ENCODE measurements at regions not wholly inside any gene's neighbourhood (a gene's known extent, or its start where the extent isn't known, plus 50 kb on each side); places are given as distances from the start of the nearest gene placed in this dataset.

DNA sequence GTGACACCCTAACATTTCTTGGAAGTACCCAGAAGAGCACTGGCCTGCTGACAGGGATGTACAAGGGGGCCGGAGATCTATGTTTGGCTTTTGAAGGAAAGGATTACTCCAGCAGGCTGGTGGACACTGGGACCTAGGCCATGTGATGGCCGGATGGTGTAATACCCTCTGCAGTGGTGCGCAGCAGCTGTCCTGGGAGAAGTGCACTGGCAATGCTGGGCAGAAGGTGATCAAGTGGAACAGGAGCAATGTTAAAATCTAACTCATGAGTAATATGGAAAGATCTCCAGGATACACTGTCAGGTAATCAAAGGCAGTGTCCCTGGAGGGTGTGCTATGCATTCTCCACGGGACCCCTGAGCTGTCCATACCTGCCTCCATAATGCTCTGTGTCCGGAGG lies 71.2 kb upstream of the POMGNT2 start:
- DNase-seq = no peak

DNA sequence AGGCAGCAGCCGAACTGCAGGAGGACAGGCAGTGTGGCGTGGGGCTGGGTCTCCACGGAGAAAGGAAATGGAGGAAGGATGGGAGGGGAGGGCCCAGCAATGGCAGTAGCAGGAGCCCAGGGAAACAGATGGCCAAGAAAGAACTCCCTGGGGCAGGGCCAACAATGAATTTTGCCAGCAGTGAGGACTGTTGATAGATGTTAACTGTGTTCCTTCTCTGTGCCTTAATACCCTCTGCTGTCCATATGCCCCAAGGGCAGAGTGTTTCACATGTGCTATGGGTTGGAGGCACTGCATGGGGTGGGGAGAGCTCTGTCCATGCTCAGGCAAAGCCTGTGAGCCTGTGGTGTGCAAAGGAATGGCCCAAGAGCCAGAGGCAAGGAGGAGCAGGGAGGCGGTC lies 70.8 kb upstream of the POMGNT2 start:
- DNase-seq = no peak

DNA sequence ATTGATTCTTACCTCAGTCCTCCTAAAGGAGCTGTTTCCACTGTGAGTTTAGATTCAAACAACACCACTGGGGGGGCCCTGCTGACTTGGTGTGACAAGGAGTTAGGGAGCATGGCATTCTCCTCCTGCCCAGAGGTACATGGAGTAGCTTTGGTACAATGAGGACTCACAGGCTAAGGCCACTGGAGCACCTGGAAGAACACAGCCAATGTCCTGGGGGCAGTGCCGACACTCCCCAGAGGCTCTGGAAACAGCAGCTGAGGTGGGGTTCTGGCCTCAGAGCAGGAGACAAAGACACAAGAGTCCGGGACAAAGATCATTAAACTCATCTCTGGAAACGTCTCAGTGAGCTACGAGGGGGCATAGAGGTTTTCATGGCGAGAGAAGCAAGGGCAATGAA lies 69.7 kb upstream of the POMGNT2 start:
- DNase-seq = no peak

DNA sequence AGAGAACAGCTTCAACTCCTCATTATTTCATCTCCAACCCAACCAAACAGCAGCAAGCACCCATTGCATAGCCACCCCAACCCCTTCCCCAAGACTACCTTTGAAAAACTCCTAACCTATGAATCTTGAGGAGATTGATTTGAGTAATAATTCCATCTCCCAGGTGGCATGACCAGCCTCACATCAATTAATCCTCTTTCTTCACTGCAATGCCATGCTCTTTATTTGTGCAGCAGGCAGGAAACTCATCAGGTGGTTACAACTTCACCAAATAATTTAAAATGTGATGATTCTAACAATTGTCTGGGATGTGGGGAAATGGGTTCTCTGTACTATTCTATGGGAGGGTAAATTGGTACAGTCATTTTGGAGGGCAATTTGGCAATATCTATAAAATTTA lies 68.1 kb upstream of the POMGNT2 start:
- no peak for DNase-seq

DNA sequence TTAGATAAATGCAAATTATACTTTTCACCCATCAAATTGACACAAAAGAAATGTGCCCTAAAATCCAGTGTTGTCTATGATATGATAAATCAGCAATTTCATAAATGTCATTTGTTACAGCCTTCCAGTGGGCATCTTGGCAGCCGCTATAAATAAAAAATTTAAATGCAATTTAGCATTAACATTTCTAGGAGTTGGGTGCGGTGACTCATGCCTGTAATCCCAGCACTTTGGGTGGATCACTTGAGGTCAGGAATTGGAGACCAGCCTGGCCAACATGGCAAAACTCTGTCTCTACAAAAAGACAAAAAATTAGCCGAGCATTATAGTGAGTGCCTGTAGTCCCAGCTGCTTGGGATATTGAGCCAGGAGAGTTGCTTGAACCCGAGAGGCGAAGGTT lies 65.9 kb upstream of the POMGNT2 start:
- DNase-seq = no peak

DNA sequence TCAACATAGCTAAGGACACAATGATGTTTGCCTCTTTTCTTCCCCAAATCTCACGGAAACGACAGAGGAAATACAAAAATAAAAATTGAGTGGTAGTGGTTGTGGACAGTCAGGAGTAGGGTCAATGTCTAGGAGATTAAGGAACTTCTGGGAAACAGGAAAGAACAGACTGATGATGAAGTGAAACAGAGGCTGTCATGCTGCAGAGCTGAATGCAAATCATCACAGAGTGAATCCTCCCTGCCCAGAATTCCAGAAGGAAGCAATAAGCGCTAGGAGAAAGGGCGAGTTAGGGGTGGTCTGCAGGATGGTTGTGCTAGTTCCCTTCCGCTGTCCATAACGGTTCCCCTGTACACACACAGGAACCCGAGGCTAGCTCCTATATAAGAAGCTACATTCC lies 64.7 kb upstream of the POMGNT2 start:
- DNase-seq = no peak

DNA sequence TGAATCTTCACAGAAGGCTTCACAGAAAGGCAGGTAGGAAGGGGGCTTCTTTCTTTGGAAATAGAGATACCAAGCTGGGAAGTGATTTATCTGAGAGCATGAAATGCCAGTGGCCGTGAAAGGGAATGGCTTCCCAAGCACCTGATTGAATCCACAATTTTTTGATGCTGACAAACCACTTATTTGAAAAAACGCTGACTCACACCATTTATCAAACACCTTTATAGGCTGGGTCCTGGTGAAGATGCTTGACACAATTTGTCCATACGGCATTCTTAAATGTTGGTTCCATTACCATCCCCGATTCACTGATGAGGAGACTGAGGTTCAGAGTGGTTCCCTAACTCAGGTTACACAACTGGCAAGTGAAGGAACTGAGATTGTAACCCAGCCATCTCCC lies 64.1 kb upstream of the POMGNT2 start:
- no peak for DNase-seq

DNA sequence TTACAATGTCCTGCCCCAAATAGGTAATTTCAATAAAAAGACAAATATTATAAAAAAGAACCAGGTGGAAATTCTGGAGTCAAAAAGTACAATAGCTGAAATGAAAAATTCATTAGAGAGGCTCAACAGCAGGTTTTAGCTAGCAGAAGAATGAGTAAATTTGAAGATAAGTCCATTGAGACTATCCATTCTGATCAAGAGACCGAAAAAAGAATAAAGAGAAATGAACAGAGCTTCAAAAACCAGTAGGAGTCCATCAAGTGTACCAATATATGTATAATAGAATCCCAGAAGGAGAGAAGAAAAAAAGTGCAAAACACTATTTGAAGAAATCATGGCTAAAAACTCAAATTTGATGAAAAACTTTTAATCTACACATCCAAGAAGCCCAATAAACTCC lies 60.5 kb upstream of the POMGNT2 start:
- no peak for DNase-seq

DNA sequence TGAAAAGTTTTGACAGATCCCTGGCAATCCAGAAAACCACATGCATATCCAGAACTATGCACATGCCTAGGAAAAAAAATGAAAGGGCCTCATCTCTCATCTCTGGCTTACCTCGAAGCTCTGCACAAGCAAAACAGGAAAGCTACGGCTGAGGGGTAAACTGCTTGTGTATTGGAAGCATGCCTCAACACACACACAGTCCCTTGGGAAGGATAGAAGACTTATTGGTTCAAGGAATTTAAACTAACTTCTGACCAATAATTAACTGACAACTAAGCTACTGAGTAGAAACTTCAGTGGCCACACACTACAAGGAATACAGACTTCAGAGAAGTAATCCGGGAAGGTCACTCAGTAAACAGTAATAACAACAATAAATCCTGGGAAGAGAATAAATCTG lies 59.9 kb upstream of the POMGNT2 start:
- no peak for DNase-seq

DNA sequence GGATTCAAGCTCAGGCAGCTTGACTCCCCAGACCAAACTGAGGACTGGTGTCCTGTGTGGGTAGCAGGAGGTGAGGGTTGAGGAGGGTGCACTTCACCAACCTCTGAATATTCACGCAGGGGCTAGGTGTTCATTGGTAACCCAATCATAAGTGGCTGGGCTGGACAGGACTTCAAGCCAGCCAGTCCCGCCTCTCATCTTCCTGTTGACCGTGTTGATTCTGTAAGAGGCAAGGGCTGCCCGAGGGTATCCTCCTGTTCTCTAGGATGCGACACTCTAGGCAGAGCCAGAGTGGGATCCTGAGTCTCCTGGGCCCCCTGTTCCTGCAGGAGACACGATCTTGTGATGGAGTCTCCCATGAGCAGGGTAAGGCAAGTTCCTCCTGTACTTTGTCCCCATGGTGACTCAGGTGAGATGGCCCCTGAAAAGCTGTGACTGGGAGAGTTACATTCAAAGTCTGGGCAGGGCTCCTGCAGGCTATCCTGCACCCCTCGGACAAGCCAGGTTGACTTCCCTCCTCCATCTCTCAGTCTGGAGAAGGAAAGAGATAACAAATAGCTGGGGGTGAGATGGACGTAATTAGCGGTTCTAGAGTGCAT lies 58.1 kb upstream of the POMGNT2 start:
- no peak for DNase-seq

DNA sequence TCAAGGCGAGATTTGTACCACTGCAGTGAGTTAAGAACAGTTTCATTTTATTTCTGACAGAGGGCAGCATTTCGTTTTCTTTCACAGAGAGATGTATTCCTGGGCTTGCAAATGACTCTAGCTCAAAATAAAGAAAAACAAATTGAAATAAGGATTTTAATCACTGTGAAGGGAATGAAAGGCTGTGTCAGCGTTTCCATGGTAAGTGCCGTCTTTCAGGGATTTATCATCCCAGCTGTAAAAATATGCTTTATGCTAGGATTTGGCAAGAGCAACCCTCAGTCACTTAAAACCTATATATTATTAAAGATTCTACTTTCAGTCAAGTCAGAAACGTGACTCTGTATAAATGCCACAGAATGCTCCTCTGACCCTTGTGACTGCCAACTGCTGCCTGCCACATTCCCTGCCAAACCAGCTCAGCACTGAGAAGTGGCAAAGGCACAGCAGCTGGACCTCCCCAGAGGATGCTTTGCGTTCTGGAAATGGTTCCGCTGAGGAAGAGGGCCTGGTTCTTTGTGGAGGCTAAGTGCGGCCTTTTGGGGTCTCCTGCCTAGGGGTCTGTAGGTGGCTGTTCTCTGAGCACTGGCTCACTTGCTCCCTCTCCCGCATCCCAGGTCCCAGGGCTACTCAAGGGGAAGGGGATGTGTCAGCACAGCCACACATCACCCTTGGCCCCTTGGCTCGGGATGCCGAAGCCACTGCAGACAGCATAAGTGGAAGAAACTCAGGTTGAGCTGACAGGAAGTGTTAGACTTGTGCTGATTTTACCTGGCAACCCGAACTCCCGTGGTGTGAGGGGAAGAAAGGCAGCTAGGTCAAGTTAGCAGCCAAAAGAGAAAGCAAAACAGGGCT lies 56.6 kb upstream of the POMGNT2 start:
- DNase-seq = no peak

DNA sequence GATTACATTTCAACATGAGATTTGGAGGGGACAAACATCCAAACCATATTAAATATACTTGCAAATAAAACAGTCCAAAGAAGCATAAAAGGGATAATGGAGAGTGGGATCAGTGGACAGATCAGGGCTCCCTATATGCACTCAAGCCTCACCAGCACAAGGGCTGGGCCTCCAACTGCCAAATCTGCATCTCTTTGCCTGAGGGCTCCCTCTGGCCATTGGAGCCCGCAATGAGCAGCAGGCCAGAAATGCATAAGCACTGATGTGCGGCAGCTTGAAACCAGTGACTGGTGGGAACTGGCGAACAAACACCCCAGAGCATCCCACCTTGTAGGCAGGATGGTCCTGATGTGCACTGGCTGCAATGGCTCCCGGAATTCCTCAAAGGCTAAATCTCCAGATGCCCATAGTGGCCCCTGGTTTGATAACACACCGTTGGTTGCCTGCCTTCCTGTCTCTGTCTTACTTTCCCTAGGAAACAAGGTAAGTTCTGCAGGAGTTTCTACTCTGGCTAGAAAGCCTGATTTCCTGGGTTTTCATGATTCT lies 55.9 kb upstream of the POMGNT2 start:
- DNase-seq = no peak

DNA sequence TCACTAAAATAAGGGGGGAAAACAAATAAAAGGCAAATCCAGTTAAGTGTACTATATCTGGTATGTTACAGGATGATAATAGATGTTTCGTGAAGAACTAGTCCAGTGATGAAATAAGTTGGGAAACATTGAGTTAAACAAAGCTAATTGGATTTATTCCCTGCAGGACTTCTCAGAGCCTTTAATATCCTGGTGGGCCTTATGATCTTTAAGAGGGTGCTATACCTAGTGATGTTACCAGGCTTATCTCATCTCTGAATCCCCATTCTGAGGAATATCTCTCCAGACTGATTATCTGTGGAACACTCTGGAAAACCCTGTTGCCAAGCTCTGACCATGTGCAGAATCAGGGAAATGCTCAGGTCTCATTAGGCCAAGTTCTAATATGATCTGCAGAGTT lies 54.8 kb upstream of the POMGNT2 start:
- no peak for DNase-seq

DNA sequence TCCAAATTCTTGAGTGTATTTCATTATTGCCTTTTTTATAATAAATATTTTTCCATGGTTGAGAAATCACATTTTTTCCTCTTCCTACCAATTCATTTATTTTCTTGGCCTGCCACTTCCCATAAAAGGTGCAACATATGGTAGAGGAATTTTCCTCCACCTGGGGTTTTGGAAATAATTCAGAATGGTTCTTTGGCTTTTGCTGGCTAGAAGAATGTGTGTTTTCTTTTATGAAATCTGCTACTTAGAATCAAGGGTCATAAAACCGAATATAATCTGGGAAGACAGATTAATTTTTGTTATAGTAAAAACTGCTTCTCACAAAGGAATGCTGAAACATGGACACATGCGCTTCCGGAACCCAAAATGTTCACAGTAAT lies 54.0 kb upstream of the POMGNT2 start:
- no peak for DNase-seq

DNA sequence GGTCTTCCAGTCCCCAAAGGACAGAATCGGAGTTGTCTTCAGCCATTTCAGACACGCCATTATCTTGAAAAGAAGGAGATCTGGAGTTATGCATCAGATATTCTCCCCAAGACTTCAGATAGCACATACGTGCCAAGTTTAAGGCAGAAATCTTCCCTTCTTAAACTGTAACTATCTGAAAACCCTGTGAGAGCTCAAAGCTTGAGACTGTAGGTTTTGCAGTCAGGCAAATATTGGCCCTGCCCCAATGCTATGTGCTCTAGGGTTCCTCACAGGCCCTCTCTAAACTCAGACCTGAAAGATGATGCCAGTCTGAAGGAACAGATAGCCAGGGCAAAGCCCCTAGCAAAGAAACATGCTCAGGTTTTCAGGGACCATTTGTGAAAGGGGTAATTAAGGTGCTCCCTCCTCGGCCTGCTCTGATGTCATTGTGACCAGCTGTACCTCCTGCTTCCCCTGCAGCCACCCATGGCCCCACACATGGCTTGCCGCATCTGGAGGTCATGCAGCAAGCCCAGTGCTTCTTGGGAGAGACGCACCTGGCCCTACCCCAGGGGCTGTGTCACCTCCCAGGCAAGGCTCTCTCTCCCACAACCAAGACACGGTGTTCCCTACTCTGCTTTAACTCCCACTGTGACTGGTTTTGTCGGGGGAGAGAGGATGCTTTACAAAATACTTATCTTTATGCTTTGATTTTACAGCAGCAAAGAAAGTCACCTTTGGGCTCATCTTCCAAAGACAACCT lies 53.4 kb upstream of the POMGNT2 start:
- no peak for DNase-seq

DNA sequence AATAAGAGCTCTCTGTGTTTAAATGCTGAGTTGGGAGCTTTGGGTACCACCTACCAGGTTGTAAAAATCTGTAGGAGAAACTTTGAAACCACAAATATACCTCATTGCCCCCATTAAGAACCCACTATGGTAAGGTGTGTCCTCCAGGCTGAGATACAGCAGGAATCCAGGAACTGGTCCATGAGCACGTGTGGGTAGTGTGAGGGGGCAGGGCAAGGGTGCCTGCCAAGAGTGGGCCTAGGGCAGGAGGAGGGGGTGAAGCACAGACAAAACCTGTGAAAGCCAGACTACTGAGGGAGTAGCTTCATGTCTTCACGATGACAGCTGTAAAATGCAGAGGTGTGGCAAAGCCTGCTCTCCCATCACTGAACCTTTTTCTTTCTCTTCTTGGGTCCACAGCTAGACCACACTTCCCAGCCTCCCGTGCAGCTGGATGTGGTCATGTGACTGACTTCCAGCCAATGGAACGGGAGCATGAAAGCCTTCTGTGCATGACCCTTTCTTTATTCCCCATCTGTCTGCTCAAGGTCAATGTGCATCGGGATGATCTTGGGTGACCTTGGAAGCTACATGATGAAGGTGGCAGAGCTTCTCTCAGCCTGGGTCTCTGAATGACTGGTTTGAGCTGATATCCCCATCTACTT lies 51.1 kb upstream of the POMGNT2 start:
- no peak for DNase-seq

DNA sequence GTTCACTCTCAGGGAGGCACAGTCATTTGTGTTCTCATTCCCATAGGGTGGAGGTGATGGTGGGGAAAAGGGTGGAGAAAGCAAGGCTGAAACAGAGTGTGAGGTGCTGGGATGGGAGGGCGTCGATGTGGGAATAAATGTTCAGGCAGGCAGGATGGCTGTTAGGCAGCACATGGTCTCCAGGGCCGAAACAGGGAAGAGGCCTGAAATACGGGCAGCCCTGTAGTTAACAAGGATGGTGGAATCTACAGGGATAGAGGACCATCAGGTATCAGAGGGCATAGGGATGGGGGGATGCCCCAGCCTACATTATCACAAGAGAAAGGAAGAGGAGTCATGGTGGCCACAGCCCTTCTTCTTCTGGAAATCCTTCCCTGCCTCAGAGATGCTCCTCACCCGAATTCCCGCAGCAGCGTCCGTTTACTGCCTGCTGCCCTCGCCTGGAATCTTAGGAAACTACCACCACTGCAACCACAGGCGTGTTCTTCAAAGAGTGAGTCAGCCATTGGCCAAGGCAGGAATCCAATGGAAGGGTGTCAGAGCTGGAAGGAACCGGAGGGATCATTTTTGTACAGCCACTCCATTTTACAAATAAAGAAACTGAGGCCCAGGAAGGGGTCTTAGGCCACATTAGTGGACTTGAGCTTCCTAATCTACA lies 49.7 kb upstream of the POMGNT2 start:
- DNase-seq = peak; percentile 11
